ENCODE measurements at regions not wholly inside any gene's neighbourhood (a gene's known extent, or its start where the extent isn't known, plus 50 kb on each side); places are given as distances from the start of the nearest gene placed in this dataset.

GRCh38 chr1:164498792-164499191, 60.2 kb upstream of the PBX1 start:
- peaks cover 0 to 2% of the 10 kb centered on the region in 2 experiments; a peak in 2 of 4 replicates for H3K4me1 Mint-ChIP-seq
- peaks cover 12 to 15% of the 10 kb centered on the region in 2 experiments for H3K9me3 Mint-ChIP-seq

More at GRCh38 chr1:164498792-164499191, 60.2 kb upstream of the PBX1 start:
- no peaks in the 10 kb centered on the region for H3K4me1 ChIP-seq (ENCODE audit: insufficient read depth, low read length)
- H3K23me2 ChIP-seq (ENCODE audit: insufficient read length, low read depth, low read length, poor library complexity, severe bottlenecking): no peaks in the 10 kb centered on the region
- no CpG with 5 or more reads among the region's 2 CpGs for whole genome bisulfite sequencing (ENCODE audit: extremely low coverage, insufficient read length, low lambda C conversion rate)
- DNase-seq: no peak
- no peak overlapping the region for H3K9ac ChIP-seq (ENCODE audit: extremely low read depth, insufficient read length, low read length)
- H2BK12ac ChIP-seq (ENCODE audit: insufficient read length, low read depth, low read length): no peak overlapping the region
- no peaks in the 10 kb centered on the region for H4K20me1 ChIP-seq (ENCODE audit: control insufficient read depth, insufficient read depth, insufficient read length)
- no peak overlapping the region for H3K23ac ChIP-seq (ENCODE audit: insufficient read length, low read depth, low read length)
- no peak overlapping the region for H3K27ac ChIP-seq (ENCODE audit: insufficient read length, low read depth, low read length)
- H2AFZ ChIP-seq (ENCODE audit: low read length): no peak overlapping the region
- no peaks in the 10 kb centered on the region for H3K9me3 ChIP-seq (ENCODE audit: control insufficient read depth, low read depth, low read length)
- H3K4ac ChIP-seq (ENCODE audit: low read depth, low read length): no peak overlapping the region
- no peaks in the 10 kb centered on the region for H3K27me3 ChIP-seq (ENCODE audit: insufficient read depth, low read length)
- no peak overlapping the region for H2BK20ac ChIP-seq (ENCODE audit: low read depth, low read length, poor library complexity, severe bottlenecking)
- Mint-ChIP-seq H3K4me3 (no peak overlapping the region), H3K36me3 (ENCODE audit: insufficient read depth in 1 of 3, low read depth in 3 of 3) (peaks cover 5 to 18% (median 6%) of the 10 kb centered on the region in 3 experiments), H3K27ac (no peak overlapping the region), H3K27me3 (ENCODE audit: low read depth) (no peaks in the 10 kb centered on the region)
- H3K56ac ChIP-seq (ENCODE audit: insufficient read length, low read depth, low read length): no peak overlapping the region
- no peak overlapping the region for H2BK120ac ChIP-seq (ENCODE audit: low read depth, low read length, poor library complexity, severe bottlenecking)
- no peak overlapping the region for H3K14ac ChIP-seq (ENCODE audit: insufficient read depth, low read length)
- no peak overlapping the region for H2BK15ac ChIP-seq (ENCODE audit: low read depth, low read length)
- H3K79me2 ChIP-seq (ENCODE audit: insufficient read depth, low read length): no peaks in the 10 kb centered on the region
- no peaks in the 10 kb centered on the region for H3K79me1 ChIP-seq (ENCODE audit: insufficient read depth, low read depth, low read length, poor library complexity, severe bottlenecking)
- H3K18ac ChIP-seq (ENCODE audit: insufficient read length, low read depth, low read length): no peak overlapping the region
- no peak overlapping the region for H2AK5ac ChIP-seq (ENCODE audit: insufficient read length, low read length)
- H4K5ac ChIP-seq (ENCODE audit: insufficient read length, low read depth, low read length): no peak overlapping the region
- no peak overlapping the region for H3T11ph ChIP-seq (ENCODE audit: low read length)
- no peak for TF ChIP-seq CTCF (conservative IDR thresholded peaks at IDR 0.05)
- no peak overlapping the region for H4K91ac ChIP-seq (ENCODE audit: insufficient read length, low read depth, low read length)
- H3K4me2 ChIP-seq (ENCODE audit: insufficient read depth, insufficient read length, low read length): no peak overlapping the region
- no peak overlapping the region for H4K8ac ChIP-seq (replicated peaks; ENCODE audit: insufficient read length, low read depth, low read length)
- H2BK5ac ChIP-seq (ENCODE audit: insufficient read length, low read length): no peak overlapping the region
